Putamen (tissue), 1 donor: ENCODE measurements at regions not wholly inside any gene's neighbourhood (a gene's known extent, or its start where the extent isn't known, plus 50 kb on each side); places are given as distances from the start of the nearest gene placed in this dataset.
"Not testable (repeated sequence)": the region's sequence is repeated elsewhere in the genome, so short reads cannot be mapped to it uniquely, and the experiment has no call there.

ENCODE experiments used
- DNase-seq: peaks from one replicate; pipeline ENCODE4 v3.0.0-alpha.2; 2016; ENCODE audit warnings: low spot score

GRCh38 chr9:6160579-6160978 is 55.0 kb upstream of the IL33 start:
- DNase-seq = no peak

DNA sequence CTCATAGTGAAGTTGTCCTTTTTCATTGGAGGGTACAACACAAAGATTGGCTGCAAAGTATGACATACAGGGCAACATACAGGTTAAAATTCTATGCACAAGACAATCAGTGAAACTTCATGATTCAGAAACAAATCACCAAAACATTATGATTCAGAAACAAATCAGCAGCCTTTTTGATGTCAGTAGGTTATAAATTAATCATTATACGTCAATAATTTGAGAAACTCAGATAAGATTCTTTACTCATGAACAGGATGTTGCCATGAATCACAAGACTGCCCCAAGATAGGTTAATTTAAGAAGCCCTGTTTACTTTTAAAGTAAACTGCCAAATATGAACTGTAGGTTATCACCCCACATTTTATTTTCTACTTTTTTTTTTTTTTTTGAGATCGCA is 62.2 kb upstream of the IL33 start:
- no peak for DNase-seq

GRCh38 chr9:6152788-6153187 is 62.8 kb upstream of the IL33 start:
- DNase-seq = no peak

DNA sequence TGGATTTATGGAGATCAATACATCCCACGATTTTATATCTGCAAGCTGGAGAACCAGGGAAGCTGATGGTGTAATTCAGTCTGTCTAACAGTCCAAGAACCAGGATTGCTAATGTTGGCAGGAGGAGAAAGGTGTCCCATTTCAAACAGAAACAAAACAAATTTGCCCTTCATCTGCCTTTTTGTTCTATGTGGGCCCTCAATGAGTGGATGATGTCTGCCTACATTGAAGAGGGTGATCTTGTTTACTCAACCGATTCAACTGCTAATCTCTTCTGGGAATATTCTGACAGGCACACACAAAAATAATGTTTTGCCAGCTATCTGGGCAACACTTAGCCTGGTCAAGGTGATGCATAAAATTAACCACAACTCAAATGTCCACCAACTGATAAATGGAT is 65.1 kb upstream of the IL33 start:
- no peak for DNase-seq

DNA sequence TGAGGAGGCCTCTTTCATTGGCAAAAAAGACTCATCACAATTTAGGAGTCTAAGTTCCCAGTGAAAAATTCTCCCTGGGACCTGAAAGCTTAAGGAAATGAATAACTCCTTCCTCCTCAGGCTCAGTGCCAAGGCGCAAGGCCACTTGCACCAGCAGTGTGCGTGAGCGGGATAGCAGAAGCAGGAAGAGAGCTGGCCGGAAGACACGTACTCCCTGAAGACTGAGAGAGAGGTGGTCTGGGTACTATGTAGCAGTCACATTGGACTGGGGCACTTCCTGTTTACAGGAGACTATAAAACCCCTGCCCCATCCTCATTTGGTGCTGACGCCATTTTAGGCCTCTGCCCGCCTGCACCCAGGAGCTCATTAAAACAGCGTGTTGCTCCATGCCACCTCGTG is 66.3 kb upstream of the IL33 start:
- DNase-seq = no peak

DNA sequence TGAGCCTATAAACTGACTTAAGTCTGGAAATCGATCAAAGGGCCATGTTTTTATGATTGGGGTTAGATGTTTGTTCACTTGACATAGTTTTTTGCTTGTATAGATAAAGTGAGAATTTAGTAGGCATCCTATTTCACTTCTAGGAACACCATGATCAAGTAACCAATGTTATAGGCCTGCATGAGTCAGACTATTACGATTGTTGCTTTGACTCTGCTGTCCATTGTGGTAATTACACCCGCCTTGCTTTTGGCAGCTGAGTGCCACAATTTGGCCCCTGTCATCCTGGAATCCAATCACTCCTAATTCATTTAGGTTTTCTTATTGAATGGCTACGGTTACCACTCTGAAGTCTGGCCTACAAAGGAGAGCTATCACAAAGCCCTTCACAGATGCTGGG is 67.8 kb upstream of the IL33 start:
- no peak for DNase-seq

GRCh38 chr9:6144947-6145346 is 70.7 kb upstream of the IL33 start:
- DNase-seq = no peak

- no peak for DNase-seq
Measured at GRCh38 chr9:6142799-6143454, 72.7 kb upstream of the IL33 start.

DNA sequence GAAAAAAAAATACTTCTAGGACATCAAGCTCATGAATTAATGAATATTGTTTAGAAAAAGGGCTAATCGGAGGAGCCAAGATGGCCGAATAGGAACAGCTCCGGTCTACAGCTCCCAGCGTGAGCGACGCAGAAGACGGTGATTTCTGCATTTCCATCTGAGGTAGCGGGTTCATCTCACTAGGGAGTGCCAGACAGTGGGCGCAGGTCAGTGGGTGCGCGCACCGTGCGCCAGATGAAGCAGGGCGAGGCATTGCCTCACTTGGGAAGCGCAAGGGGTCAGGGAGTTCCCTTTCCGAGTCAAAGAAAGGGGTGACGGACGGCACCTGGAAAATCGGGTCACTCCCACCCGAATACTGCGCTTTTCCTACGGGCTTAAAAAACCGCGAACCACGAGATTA is 79.8 kb upstream of the IL33 start:
- DNase-seq = not testable (repeated sequence)

GRCh38 chr9:6134661-6135180 is 80.9 kb upstream of the IL33 start:
- DNase-seq = no peak

DNA sequence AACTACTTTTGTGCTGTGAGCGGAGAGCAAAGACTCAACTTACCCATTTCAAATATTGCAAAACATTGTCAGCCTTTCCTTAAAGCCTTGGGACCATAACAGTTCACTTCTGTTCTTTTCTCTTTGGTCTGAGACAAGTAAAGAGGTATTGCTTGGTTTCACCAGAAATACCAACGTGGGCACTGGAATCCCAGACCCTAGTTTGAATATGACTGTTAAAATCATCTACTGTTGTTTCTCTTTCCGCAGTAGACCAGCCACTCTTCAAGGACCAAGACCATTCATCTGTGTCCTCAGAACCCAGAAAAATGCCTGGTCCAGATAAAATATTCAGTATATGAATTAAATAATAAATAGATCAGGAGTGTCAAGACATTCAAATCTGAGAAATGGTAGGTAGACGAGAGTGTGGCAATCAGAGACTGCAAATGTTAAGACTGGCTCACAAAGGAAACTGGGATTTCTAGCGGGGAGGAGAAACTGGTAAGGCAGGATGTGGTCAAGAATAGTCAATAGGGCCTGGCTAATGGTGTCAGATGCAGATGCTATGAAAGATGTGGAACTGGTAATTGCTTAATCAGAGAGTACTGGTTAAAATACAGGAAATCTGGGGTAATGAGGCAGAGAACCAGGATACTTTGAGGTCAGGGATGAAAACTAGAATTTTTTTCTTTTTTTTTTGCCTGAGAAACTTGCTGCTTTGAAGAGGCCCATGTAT is 82.1 kb upstream of the IL33 start:
- no peak for DNase-seq

DNA sequence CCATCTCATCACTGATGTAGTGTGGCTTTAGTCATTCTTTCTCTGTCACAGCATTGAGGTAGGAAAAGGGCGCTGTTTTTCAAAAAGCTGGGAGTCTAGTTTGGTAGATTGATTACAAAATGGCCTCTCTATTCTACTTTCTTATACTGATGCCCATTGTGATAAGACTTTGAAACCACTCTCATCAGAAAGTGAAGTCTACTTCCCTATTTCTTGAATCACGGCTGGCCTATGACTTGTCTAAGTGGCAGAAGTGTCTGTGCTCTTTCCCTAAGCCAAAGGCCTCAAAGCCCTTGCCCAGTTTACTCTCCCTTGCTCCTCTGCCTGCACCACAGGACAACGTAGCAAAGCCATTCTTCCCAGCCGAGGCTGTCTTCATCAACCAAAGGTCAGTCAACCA is 83.0 kb upstream of the IL33 start:
- no peak for DNase-seq

GRCh38 chr9:6128030-6128429 is 87.6 kb upstream of the IL33 start:
- DNase-seq = no peak

GRCh38 chr9:6126377-6126776 is 89.2 kb upstream of the IL33 start:
- no peak for DNase-seq

DNA sequence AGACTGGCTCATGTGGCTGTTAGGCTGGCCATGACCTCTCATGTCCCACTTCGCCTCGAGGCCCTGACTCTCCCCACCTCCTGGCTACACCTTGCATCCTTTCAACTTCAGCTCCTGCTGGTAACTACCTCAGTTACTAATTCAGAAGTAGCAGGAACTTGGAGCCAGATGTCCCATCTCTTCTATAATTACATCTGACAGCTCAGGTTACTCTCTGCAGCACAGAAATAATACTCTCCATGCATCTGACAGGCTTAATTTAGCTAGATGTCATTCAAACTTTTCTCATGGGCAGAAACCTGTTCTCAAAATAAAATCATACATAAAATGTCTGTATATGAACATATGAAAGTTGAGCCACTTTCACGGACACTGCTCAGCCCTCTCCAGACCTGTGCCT is 92.2 kb upstream of the IL33 start:
- no peak for DNase-seq

GRCh38 chr9:6121707-6122106 is 93.9 kb upstream of the IL33 start:
- DNase-seq = no peak

- DNase-seq = no peak
Measured at GRCh38 chr9:6114424-6114823, 99.0 kb upstream of the RANBP6 start.

- no peak for DNase-seq
Measured at GRCh38 chr9:6113819-6114218, 98.4 kb upstream of the RANBP6 start.

- no peak for DNase-seq
Measured at GRCh38 chr9:6113312-6113711, 97.9 kb upstream of the RANBP6 start.

DNA sequence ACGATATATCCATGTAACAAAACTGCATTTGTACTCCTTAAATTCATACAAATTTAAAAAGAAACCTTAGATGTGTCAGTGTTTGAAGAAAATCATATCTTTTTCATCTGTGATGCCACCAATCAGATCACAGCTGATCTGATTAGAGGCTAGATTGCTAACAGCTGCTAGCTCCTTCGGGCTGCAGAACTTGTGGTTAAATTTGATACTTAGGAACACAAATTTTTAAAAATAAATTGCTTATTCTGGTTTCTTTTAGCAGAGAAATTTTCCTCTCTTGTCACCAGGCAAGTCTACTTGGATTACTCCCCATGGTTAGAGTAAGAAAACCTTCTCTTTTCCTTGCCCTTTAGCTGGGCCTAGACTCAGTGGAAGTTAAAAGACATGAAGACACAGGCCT is 94.6 kb upstream of the RANBP6 start:
- no peak for DNase-seq

GRCh38 chr9:6109571-6109970 is 94.1 kb upstream of the RANBP6 start:
- no peak for DNase-seq

DNA sequence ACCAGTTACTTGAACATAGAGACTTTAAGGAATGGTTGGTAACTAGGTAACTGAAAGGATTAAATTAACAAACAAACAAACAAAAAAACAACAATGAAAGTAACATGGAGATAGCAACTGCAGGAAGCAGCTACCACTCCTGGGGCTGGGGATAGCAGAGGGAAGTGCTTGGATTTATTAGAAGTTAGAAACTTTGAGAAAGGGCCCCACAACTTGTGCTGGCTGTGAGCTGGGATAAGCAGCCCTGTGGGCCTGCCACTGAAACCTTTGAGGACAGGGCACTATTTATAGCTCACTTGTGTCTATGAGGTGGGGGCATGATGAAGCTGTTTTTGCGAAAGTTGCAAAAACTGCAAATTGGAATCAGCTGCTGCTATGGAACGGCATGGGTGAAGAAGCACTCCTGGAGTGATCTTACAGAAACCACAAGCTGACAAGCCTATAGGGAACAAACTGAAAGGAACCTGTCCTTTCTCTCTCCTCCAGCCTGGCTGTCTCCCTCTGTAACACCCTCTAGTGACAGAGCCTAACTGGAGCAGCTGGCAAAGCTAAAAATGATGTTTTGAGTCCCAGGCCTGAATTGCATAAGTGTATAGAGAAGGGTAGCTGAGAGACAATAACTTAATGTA is 91.4 kb upstream of the RANBP6 start:
- DNase-seq = peak; percentile 33

DNA sequence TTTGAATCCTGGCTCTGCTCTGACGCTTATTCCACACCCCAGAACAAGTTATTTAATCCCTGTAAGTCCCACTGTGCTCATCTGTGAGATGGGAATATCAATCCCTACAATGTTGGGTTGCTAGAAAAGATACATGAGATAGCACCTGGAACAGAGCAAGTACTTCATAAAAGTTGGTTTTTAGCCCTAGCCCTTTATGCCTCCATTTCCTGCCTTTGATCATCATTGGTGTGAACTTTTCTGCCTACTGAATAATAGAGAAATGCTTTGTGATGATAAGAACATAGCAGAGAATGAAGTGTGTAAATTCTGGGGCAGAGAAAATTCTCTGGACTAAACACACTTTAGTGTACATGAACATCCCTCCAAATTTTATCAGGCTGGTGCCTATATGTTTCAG is 90.3 kb upstream of the RANBP6 start:
- no peak for DNase-seq
